Testis (tissue), 2 donors: ENCODE measurements at regions not wholly inside any gene's neighbourhood (a gene's known extent, or its start where the extent isn't known, plus 50 kb on each side); places are given as distances from the start of the nearest gene placed in this dataset.
A peak's percentile ranks its signal among the peaks of the same experiment; 100 is the strongest.

Experiments used
- POLR2A ChIP-seq: fragments of 450-650 bp; IDR thresholded peaks from one replicate; pipeline ENCODE4 v1.6.1; 2017; ENCODE audit warnings: antibody characterized with exemption, mild to moderate bottlenecking, moderate library complexity
- TF ChIP-seq, protein P1 (sequence below), 3 experiments: fragments of 450-650 bp in 2 of 3; fragments of 200-600 bp in 1 of 3; sonication (generic) in 1 of 3; IDR thresholded peaks; one replicate each; pipeline ENCODE4 v1.5.1; 2016 to 2019; ENCODE audit warnings: antibody characterized with exemption in 3 of 3, mild to moderate bottlenecking in 2 of 3, moderate library complexity in 1 of 3

GRCh38 chr22:48488611-48489511 is 1338.8 kb downstream of the BRD1 start:
- no peak for TF ChIP-seq POLR2A
- TF ChIP-seq, protein P1, sequence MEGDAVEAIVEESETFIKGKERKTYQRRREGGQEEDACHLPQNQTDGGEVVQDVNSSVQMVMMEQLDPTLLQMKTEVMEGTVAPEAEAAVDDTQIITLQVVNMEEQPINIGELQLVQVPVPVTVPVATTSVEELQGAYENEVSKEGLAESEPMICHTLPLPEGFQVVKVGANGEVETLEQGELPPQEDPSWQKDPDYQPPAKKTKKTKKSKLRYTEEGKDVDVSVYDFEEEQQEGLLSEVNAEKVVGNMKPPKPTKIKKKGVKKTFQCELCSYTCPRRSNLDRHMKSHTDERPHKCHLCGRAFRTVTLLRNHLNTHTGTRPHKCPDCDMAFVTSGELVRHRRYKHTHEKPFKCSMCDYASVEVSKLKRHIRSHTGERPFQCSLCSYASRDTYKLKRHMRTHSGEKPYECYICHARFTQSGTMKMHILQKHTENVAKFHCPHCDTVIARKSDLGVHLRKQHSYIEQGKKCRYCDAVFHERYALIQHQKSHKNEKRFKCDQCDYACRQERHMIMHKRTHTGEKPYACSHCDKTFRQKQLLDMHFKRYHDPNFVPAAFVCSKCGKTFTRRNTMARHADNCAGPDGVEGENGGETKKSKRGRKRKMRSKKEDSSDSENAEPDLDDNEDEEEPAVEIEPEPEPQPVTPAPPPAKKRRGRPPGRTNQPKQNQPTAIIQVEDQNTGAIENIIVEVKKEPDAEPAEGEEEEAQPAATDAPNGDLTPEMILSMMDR (IDR thresholded peaks at IDR 0.05), result peak in 1 of 3 experiments; percentile 12
